Right atrium auricular region (tissue), 2 donors: ENCODE measurements at regions not wholly inside any gene's neighbourhood (a gene's known extent, or its start where the extent isn't known, plus 50 kb on each side); places are given as distances from the start of the nearest gene placed in this dataset.

Experiments used
- DNase-seq: peaks from one replicate; pipeline ENCODE4 v3.0.0-alpha.2; 2019; ENCODE audit warnings: low spot score
- H3K27ac ChIP-seq, 2 donors: fragments of 200-600 bp; sonication (generic); 1 replicate in 1 of 2; 2 replicates in 1 of 2; pipeline ENCODE4 v1.5.1; 2016 to 2019
- H3K27me3 ChIP-seq, 2 donors: fragments of 200-600 bp; sonication (generic); one replicate each; pipeline versions ENCODE4 v1.5.1 to v1.6.0; 2017 to 2019
- H3K36me3 ChIP-seq: fragments of 200-600 bp; sonication (generic); one replicate; pipeline ENCODE4 v1.5.1; 2016
- H3K4me1 ChIP-seq, 2 donors: fragments of 200-600 bp; sonication (generic); one replicate each; pipeline versions ENCODE4 v1.5.1 to v1.6.0; 2017 to 2019
- H3K4me3 ChIP-seq, 2 donors: fragments of 200-600 bp; sonication (generic); 1 replicate in 1 of 2; 2 replicates in 1 of 2; pipeline ENCODE4 v1.5.1; 2017 to 2019; ENCODE audit warnings: mild to moderate bottlenecking in 1 of 2, moderate library complexity in 1 of 2
- H3K9me3 ChIP-seq, 2 donors: fragments of 200-600 bp; sonication (generic); one replicate each; pipeline ENCODE4 v1.5.1; 2019
- CTCF ChIP-seq, 2 donors: fragments of 200-600 bp; sonication (generic); IDR thresholded peaks; one replicate each; pipeline ENCODE4 v1.5.1; 2019; ENCODE audit warnings: antibody characterized with exemption in 2 of 2

GRCh38 chr13:47603365-47603764 is 397.7 kb downstream of the SUCLA2 start:
- H3K27ac ChIP-seq, result no peak overlapping the region
- H3K36me3 ChIP-seq, result no peaks in the 10 kb centered on the region
- H3K4me1 ChIP-seq, result no peaks in the 10 kb centered on the region
- peaks cover 0 to 12% of the 10 kb centered on the region in 2 donors for H3K9me3 ChIP-seq
- TF ChIP-seq CTCF (IDR thresholded peaks at IDR 0.05), result no peak
- no peak overlapping the region for H3K4me3 ChIP-seq
- H3K27me3 ChIP-seq, result no peaks in the 10 kb centered on the region
- no peak for DNase-seq

- peak in 1 of 2 donors; percentile 39 for TF ChIP-seq CTCF (IDR thresholded peaks at IDR 0.05)
- H3K9me3 ChIP-seq, result peaks cover 0 to 9% of the 10 kb centered on the region in 2 donors
Observed at GRCh38 chr13:47598340-47598911, 402.6 kb downstream of the SUCLA2 start.

GRCh38 chr13:47594833-47595232 is 406.2 kb downstream of the SUCLA2 start:
- no peak overlapping the region for H3K27ac ChIP-seq
- no peak for TF ChIP-seq CTCF (IDR thresholded peaks at IDR 0.05)
- DNase-seq, result no peak
- H3K4me1 ChIP-seq, result no peaks in the 10 kb centered on the region
- H3K27me3 ChIP-seq, result no peaks in the 10 kb centered on the region
- no peak overlapping the region for H3K4me3 ChIP-seq
- H3K9me3 ChIP-seq, result peaks cover 0 to 9% of the 10 kb centered on the region in 2 donors
- H3K36me3 ChIP-seq, result no peaks in the 10 kb centered on the region

More at GRCh38 chr13:47598340-47598911, 402.6 kb downstream of the SUCLA2 start:
- no peaks in the 10 kb centered on the region for H3K4me1 ChIP-seq
- H3K27me3 ChIP-seq, result no peaks in the 10 kb centered on the region
- H3K27ac ChIP-seq, result no peak overlapping the region
- no peak overlapping the region for H3K4me3 ChIP-seq
- DNase-seq, result no peak
- H3K36me3 ChIP-seq, result no peaks in the 10 kb centered on the region

- Histone ChIP-seq H3K27ac (no peak overlapping the region), H3K4me1 (no peaks in the 10 kb centered on the region), H3K4me3 (no peak overlapping the region), H3K36me3 (no peaks in the 10 kb centered on the region), H3K9me3 (peaks cover 0 to 9% of the 10 kb centered on the region in 2 donors), H3K27me3 (no peaks in the 10 kb centered on the region)
- TF ChIP-seq CTCF (IDR thresholded peaks at IDR 0.05), result no peak
- DNase-seq, result no peak
Observed at GRCh38 chr13:47592256-47592655, 408.8 kb downstream of the SUCLA2 start.

GRCh38 chr13:47588676-47589075 is 412.4 kb downstream of the SUCLA2 start:
- Histone ChIP-seq H3K4me3 (no peak overlapping the region), H3K4me1 (no peaks in the 10 kb centered on the region), H3K27ac (no peak overlapping the region), H3K9me3 (no peaks in the 10 kb centered on the region), H3K27me3 (no peaks in the 10 kb centered on the region), H3K36me3 (no peaks in the 10 kb centered on the region)
- DNase-seq, result no peak
- peak in 1 of 2 donors; percentile 32 for TF ChIP-seq CTCF (IDR thresholded peaks at IDR 0.05)

GRCh38 chr13:47572375-47572774 is 428.7 kb downstream of the SUCLA2 start:
- Histone ChIP-seq H3K4me3 (no peak overlapping the region), H3K9me3 (peaks cover 0 to 50% of the 10 kb centered on the region in 2 donors)
- no peak for TF ChIP-seq CTCF (IDR thresholded peaks at IDR 0.05)

More at GRCh38 chr13:47572375-47572774, 428.7 kb downstream of the SUCLA2 start:
- no peak for DNase-seq
- no peaks in the 10 kb centered on the region for H3K4me1 ChIP-seq
- no peaks in the 10 kb centered on the region for H3K36me3 ChIP-seq
- H3K27ac ChIP-seq, result no peak overlapping the region
- no peaks in the 10 kb centered on the region for H3K27me3 ChIP-seq
